NOMO-1 treated with DMSO at 0.1 percent for 48 hours (cell line): ENCODE measurements at regions not wholly inside any gene's neighbourhood (a gene's known extent, or its start where the extent isn't known, plus 50 kb on each side); places are given as distances from the start of the nearest gene placed in this dataset.
"Not testable (repeated sequence)": the region's sequence is repeated elsewhere in the genome, so short reads cannot be mapped to it uniquely, and the experiment has no call there.

Source experiments
- DNase-seq: peaks from one replicate; lab custom pipeline; 2025; ENCODE audit not compliant: unreplicated experiment; lab: John Stamatoyannopoulos, UW

DNA sequence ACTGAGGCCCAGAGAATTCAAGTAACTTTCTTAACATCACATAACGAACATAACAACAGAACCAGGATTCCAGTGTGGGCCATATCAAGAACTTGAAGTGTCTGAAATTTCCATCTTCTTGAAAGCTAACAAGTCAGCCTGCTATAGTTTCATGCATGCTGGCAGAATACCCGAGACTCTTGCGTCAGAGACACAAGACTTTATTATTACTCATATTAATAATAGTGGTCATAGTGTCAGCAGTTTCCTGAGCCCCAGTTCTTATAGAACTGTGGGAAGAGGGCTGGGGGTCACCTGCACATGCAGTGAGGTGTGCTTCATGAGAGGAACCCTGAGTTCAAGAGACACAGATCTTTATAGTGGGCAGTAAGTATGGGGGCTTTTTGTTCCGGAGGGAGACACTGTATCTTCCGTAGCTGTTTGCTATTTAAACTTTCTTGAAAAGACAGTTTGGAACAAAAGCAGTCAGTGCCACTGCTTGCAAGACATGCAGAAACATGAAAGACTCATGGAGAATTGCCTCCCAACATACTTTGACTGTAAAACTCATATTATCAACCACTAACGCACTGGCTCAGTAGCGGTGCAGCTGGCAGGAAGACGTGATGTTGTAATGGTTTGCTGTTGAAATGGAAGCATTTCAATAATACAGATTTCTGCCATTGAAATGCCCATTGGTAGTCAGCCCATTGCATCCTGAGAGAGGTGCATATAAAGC is 339.2 kb downstream of the ADGRL2 start:
- peak; percentile 53 for DNase-seq

- not testable (repeated sequence) for DNase-seq
These were observed 335.6 kb downstream of the ADGRL2 start for GRCh38 chr1:82136351-82136750.

- DNase-seq: no peak
These were observed 325.1 kb downstream of the ADGRL2 start for GRCh38 chr1:82125866-82126265.

- no peak for DNase-seq
These were observed 324.4 kb downstream of the ADGRL2 start for GRCh38 chr1:82125119-82125518.

DNA sequence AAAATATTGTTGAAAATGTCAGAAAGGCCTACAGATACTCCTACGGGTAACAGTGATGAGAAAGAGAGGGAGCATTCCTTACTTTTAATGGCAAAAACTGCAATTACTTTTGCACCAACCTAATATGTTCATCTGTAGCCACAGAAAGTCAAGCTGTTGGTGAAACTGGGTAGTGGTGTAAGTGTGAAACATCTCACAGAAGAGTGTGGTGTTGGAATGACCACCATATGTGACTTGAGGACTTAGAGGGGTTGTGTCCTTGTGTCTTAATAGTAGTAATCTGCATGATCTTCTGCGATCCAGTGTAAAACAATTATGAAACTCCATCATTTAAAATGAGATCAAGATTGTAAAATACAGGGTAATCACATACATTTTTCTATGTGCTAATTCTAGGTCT is 320.7 kb downstream of the ADGRL2 start:
- DNase-seq: no peak

DNA sequence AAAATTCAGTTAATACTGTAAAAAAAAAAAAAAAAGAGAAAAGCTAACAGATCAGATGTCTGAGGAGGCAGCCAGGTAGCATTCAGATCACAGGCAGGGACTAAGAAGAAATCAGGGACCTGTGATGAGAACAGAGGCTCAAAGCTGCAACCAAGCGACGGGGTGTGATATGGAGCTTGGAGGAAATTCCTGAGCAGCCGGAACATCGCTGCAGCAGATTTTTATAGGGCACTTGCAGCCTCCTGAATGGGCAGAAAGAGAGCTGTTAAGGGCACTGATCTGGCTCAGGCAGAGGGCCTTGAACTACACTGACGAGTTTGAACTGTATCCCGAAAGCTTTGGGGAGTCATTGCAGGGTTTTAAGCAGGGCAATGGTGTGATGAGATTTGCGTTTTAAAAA is 315.4 kb downstream of the ADGRL2 start:
- DNase-seq: no peak

DNA sequence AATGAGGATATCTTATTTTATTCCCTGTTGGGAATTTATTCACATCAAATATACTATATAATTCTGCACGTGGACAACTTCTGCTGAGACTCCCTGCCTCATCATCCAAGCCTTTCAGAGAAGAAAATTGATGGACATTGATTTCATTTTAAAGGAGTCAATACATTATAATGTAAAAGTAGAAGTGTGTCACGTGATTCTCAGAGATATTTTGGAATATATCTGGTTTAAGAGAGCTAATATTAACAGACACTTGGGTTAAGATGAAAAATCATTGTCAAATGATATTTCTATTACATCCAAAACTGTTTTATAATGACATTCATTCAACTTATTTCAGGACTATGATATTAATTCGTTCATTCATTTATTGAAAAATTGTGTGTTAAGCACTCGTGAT is 314.2 kb downstream of the ADGRL2 start:
- no peak for DNase-seq

GRCh38 chr1:82110366-82111254 is 309.9 kb downstream of the ADGRL2 start:
- no peak for DNase-seq

DNA sequence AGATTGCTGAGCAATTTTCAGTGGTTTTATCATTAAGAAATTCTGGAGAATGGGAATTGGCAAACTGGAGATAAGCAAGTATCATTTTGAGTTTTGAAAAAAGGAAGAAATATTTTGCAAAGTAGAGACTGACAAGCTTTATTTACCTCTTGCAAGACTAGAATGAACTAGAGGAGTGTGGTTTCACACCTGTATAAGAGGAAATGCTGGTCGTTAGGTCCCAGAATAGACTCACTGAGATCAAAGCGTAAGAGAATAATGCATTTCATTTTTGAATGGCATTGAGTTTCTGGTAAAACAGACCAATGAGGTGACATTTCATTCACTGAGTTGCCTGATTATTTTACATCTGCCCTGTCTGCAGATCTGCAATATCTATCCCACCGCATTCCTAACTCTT is 308.1 kb downstream of the ADGRL2 start:
- DNase-seq: no peak

GRCh38 chr1:82106672-82107071 is 305.9 kb downstream of the ADGRL2 start:
- DNase-seq: no peak

DNA sequence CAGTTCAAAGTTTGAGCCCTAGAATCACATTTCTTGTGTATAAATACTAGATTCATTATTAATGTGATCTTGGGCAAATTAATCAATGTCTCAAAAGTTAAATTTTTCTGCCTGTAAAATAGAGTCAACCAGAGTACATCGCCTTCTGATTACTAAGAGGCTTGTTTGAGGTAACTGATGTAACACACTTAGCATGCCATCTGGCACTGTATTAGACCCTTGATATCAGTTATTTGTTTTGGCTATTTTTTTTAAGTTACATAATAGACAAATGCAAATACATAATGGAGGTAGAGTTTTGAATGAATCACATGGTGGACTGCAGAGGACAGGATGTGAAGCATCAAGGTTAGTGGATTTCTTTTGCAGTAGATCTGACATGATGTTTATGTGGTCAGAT is 298.4 kb downstream of the ADGRL2 start:
- DNase-seq: no peak

DNA sequence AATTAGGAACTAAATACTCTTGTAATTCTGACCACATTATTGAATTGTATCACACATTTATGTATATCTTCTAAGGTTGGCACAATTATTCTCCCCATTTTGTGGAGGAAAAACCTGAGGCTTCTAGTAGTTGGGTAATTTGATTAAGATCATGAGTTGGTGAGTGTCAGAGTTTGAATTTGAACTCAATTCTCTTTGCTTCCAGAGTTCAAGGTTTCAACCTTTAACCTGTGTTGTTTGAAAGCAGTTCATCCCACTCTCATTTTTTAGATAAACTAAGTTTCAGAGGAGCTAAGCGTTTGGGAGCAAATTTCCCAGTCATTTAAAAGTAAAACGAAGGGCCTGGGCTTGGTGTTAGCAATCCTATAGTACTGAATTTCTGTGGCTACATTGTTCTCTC is 293.4 kb downstream of the ADGRL2 start:
- DNase-seq: no peak

- DNase-seq: no peak
These were observed 291.0 kb downstream of the ADGRL2 start for GRCh38 chr1:82091729-82092128.

DNA sequence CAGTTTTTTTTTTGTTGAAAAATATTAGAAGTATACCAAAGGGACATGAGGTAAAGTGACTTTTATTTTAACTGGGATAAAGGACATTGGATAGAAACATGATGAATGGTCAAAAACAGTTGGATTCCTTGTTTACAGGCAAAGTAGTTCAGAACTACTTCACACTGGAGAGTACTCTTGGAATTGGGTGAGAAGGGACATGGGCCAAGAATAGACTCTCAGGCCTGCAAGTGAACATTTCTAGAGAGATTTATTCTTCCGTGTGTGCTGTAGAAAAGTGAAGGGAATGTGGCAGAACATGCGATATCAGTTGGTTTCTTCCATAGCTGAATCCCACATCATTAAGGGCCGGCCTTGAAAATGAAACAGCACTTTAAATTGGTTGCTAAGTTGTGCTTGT is 290.5 kb downstream of the ADGRL2 start:
- DNase-seq: no peak

DNA sequence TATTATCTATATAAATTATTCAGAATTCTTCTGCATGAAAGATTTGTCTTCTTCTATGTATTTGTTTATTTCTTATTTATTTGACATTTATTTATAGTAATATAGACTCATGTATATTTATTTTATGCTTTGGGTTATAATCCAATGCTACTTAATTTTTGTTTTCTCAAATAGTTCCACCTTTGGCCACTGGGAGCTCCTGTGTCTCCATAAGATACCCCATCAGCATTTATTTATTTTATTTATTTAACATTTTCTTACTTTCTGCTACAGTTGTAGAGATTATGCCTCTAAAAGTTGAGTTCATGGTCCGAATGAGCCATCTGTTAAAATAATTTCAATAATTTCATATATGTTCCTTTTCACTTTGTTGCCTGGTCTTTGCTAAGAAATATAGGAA is 289.4 kb downstream of the ADGRL2 start:
- no peak for DNase-seq

DNA sequence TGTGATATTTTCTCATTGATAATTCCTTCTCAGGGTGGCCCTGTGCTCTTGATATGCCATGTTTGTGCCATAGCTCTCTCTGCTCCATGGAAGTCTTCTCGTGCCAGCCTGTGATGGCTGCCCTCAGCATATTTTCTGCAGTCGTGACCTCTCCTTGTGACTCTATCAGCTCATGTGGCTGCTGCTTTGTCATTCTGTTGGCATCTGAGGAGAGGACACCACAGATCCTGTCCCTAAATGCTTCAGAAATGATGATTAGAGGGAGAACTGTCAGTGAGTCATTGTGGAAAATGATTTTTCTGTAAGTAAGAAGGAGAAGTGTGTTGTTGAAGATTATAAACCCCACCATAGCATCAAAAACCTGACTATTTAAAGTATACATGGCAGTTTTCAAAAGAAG is 286.0 kb downstream of the ADGRL2 start:
- DNase-seq: no peak

DNA sequence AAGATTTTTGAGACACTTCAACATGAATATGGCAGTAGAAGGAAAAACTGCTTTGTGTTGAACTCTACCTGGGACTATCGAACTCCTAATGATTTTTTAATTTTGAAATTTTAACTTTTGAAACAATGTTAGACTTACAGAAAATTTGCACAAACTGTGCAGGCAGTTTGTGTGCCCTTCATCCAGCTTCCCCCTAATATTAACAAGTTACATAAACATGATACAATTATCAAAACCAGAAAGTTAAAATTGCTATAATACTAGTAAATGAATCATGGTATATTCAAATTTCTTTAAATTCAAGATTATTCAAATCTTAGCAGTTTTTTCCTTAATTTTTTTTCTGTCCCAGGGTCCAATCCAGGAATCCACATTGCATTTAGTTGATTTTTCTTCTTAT is 278.9 kb downstream of the ADGRL2 start:
- no peak for DNase-seq

DNA sequence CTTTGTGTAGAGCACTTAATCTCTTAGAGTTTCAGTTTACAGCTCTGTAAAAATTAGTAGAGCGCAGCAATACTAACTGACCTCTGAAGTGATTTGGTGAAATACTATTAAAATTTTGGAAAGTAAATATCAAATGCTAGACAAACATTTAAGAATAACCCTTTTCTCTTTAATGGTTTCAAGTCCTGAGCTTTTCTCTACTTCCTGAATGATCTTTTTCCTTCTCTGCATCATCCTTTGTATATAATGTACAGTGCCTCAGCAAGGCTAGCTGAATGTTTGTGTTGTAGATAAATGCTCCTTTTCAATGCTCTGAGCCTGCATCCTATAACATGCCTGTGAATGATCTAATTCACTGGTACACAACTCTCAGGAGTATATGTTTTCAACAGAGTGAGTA is 272.9 kb downstream of the ADGRL2 start:
- no peak for DNase-seq

DNA sequence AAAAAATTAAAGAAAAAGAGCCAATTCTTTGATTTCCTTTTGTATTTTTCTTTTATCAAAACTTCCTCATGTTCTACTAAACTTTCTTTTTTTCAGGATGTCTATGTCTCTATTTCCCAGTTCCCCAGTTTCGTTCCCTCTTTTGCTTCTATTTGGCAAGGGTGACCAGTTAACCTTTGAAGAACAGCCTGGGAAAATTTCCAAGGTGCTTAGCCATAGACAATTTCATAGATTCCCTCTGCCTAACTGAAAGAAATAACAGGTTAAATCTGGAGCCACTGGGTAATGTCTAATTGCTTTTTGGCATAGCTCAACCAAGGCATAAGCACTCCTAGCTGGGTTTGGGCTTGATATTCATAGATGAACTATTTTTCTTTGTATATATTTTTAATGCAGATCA is 272.3 kb downstream of the ADGRL2 start:
- DNase-seq: no peak

GRCh38 chr1:82065916-82066315 is 265.2 kb downstream of the ADGRL2 start:
- no peak for DNase-seq

DNA sequence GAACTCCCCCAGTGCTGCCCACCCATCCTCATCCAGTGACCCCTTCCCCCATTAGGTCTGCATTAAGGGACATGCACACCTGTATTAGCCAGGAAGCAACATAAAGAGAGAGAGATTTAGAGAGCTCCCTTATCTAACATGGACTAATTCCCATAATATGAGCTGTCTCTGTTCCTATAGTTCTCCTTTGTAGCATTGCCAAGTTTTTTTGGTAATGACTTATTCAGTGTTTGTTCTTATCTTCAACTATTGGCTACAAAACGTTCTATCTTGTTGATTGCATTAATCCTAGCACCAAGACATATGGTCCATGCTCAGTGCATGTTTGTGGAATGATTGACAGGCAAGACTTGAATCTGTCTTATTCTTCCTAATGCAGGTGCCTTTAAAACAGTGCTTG is 264.0 kb downstream of the ADGRL2 start:
- no peak for DNase-seq

DNA sequence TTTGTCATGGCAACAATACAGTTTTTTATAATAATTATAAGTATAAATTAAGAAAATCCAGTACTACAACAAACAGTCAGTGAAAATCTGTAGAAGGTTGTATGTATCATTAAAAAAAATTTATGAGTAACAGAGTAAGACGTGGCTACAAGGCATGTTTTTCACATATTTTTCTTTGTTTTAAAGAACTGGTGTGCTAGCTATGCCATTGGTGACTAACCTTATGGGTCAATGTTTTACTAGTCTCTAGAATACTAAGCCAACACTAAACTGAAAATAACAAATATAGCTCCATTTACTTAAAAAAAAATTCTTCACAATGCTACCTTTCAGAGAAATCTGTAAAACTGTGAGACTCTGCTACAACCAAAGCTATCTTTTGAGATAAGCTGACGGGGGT is 261.5 kb downstream of the ADGRL2 start:
- DNase-seq: no peak
